ENCODE measurements at regions not wholly inside any gene's neighbourhood (a gene's known extent, or its start where the extent isn't known, plus 50 kb on each side); places are given as distances from the start of the nearest gene placed in this dataset.

DNA sequence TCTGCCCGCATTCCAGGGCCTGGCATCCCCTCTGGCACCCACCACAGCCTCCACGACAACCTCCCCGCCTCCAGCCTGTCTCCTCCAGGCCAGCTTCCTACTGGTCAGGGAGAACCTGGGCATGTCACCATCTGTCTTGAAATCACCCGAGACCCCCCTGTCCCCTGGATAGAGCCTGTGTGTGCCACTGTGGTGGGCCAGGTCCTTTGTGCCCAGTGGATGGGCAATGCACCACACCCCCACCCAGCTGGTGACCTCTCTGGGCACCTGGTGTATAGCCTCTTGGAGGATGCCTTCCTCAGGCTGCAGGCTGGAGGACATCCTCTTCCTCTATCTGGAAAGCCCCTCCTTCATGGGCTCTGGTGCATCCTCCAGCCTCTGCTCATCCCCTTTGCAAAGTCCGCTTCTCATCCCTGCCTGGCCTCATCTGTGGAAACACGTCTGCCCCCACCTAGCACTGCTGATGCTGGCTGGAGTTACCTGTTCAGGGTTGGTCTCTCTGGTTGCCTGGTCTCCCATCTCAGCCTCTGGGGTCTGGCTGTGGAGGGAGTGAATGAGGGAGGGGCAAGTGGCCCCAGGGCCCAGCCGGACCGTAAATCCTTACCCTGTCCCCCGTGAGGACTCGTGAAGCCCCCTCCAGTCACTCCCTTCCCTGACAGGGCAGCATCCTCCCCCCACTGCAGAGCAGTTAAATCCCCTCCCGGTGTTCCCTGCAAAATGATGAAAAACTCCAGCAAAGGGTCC, 589.6 kb downstream of the TBC1D22A start:
- TF ChIP-seq CTCF (IDR thresholded peaks at IDR 0.05) = no peak
- no peak for TF ChIP-seq POLR2A (IDR thresholded peaks at IDR 0.05)
- no peak for TF ChIP-seq EP300 (IDR thresholded peaks at IDR 0.05)
